ENCODE measurements at regions not wholly inside any gene's neighbourhood (a gene's known extent, or its start where the extent isn't known, plus 50 kb on each side); places are given as distances from the start of the nearest gene placed in this dataset.

DNA sequence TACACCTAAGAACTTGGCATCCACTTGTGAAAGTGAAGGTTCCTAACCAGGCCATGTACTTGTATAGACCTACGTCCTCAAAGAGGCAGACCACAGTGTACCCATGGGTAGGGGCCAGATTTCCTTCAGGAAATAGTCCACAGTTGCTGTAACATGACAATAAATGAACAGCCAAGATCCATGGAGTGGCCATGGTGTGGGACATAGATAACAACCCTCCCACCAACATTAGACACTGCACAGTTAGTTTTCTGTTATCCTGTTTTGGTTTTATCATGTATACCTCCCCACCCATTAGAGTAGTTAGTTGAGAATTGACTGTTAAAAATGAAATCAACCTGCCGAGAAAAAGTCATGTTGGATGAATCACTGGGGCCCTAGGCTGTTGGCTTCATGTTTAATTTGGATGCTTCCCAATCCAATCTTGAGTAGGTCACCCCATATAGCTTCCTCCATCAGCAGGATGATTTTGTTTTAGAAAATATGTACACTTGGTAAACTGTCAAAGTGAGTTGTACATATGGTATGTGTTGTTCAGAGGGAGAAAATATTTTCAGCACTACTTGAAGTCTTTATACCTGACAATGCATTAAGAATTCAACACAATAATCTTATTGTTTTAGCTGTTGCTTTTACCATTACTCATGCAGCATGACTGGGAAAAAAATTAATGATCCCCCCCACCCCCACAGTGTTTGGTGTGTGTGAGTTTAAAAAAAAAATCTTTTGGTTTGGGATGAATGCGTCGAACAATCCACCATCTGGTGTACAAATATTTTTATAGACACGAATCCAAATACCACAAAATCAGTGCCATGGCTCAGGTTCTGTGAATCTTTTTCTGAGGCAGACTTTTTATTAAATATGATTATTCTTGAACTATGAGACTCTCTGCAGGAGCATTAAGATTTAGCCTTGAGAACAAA is 88.3 kb upstream of the ARHGAP29 start:
- DNase-seq: no peak

DNA sequence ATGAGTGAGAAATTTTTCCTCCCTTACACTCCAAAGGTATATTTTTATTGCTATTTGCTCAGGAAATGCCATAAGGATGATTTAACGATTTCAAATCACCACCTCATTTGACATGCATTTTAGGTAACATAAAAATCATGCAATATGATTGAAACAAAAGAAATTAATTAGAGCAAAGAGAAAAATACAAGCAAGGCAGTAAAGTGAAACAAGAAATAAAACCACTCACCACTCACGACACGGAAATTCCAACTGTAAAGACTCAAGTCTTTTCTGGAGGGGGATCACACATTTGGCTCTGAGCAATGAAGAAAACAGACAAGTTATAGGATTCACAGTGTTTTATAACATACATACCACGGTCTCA is 86.8 kb upstream of the ARHGAP29 start:
- DNase-seq: no peak

DNA sequence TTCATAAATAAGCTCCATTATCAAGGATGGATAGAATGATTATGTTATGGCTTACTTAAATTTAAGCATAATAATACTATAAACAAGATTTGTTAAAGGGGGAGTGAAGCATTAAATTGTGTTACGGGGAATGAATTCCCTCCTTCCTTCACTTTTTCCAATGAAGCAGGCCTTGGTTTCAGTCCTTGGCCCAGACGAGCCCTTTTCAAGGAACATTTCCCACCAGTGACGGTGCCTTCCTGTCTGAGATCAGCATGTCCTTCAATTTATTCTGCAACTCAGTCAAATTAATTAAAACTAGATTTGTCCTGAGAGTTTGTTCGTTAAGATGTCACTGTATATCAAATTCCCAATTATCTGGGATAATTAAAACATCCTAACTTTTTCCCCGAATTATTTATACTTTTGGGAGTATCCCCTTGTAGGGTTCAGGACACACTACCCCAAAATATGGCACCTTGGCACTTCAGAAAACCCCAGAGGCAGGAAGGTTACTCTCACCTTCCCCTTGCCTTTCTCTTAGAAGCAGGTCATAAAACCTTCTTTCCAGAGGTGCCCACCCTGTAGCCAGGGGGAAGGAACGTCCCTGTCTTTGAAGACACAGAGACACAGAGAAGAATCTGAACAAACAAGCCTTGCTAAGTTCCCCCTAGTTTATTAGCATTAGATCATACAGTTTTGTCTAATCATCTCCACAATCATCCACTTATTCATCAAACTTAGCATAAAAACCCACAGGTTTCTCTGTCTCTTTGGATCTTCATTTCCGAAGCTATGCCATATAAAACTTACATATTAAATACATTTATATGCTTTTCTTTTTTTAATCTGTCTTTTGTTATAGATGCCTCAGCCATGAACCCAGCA is 86.2 kb upstream of the ARHGAP29 start:
- DNase-seq: no peak

GRCh38 chr1:94322696-94323095 is 85.3 kb upstream of the ARHGAP29 start:
- no peak for DNase-seq

- DNase-seq: no peak
Measured at GRCh38 chr1:94321662-94322061, 84.3 kb upstream of the ARHGAP29 start.

DNA sequence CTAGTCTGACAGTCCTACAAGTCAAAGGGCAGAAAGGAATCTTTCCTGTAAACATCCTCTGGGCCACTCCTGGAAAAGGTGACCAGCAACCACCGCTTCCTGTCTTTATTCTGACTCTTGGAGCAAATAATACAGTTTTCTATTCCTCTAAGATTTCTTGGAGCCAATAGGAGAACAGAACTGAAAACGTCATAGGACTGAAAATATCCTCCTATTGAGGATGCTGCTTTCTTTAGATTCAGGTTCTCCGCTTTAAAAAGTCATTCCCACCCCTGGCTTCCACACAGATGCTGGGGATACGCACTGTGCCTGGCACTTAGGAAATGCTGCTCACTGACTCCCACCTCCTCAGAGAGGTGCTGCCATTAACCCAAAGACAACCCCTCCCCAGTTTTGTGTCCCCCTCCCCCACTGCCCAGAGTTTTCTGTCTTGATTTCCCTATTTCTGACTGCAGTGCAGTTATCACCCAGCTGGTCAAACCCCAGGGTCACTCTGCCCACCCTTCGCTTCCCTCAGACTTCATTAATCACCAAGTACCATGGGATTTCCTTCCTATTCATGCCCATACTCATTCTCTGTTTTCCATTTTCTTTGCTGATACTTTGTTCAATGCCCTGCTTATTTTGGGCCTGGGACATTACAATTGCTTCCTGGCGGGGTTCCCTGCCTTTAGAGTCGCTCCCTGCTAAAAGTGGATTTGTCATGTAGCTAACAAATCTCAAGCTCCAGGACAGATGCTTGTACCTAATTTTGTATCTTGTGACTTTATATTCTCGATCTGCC is 82.1 kb upstream of the ARHGAP29 start:
- no peak for DNase-seq

DNA sequence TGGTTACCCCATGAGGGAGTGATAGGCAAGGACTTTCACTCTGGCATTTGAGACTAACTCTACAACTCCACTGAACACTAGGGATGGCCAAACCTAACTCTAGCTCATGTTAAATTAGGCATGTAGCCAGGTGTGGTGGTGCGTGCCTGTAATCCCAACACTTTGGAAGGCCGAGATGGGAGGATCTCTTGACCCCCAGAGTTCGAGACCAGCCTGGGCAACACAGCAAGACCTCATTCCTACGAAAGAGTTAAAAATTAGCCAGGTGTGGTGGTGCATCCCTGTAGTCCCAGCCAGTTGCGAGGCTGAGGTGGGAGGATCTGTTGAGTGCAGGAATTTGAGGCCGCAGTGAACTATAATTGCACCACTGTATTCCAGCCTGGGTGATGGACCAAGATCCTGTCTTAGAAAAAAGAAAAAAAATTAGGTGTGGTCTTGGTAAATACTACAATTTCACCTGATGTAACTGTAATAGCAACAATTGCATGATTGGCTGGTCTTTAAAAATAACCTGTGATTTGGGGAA is 81.2 kb upstream of the ARHGAP29 start:
- no peak for DNase-seq

DNA sequence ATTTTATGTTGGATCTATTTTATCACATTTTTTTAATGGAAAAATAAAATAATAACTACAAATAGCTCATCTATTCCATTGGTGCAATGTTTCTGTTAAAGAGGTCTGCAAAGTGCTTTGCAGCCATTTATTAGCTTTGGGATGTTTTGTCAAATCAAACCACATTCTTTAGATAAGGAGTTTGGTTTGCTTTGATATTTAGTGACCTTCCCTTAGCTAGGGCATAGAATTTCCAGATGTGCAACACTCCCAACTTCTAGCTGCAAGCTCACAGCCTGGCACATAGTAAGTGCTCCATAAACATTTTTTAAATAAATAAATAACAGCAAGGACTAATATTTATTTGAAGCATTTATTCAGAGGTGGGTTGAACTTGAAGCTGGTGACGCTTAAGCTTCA is 80.4 kb upstream of the ARHGAP29 start:
- DNase-seq: no peak

GRCh38 chr1:94316836-94317789 is 79.7 kb upstream of the ARHGAP29 start:
- no peak for DNase-seq

- DNase-seq: no peak
Measured at GRCh38 chr1:94316183-94316582, 78.8 kb upstream of the ARHGAP29 start.

- DNase-seq: no peak
Measured at GRCh38 chr1:94315552-94316116, 78.2 kb upstream of the ARHGAP29 start.

DNA sequence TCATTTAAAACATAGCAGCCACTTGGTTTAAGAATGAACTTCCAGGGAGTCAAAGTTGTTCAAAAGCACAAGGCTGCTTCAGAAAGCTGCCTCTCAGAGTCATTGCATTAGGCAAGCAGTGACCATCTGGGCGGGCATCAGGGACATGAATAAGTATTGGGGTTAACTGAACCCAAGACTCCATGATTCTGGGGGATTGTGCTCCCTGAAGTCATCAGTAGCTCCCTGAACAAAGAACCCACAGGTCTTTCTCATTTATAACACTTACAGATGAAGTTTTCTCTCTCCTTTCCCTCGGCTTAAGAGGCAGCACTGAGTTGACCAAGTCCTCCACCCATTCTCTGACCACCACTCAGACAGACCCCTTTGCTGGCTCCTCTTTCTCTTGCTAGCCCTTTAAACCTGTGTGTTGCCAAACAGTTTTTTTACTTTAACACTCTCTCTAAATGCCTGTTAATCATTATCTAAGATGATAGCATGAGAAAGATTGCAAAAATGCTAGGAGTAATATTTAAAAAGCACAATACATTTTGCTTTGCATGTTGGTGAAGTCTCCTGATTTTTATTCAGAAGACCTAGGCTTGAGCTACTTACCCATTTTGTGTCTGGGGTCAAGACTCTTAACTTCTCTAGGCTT is 77.0 kb upstream of the ARHGAP29 start:
- no peak for DNase-seq

GRCh38 chr1:94310570-94311270 is 73.3 kb upstream of the ARHGAP29 start:
- DNase-seq: no peak

GRCh38 chr1:94309829-94310569 is 72.6 kb upstream of the ARHGAP29 start:
- DNase-seq: no peak

GRCh38 chr1:94309216-94309615 is 71.8 kb upstream of the ARHGAP29 start:
- no peak for DNase-seq

- DNase-seq: no peak
Measured at GRCh38 chr1:94306521-94306920, 69.1 kb upstream of the ARHGAP29 start.

DNA sequence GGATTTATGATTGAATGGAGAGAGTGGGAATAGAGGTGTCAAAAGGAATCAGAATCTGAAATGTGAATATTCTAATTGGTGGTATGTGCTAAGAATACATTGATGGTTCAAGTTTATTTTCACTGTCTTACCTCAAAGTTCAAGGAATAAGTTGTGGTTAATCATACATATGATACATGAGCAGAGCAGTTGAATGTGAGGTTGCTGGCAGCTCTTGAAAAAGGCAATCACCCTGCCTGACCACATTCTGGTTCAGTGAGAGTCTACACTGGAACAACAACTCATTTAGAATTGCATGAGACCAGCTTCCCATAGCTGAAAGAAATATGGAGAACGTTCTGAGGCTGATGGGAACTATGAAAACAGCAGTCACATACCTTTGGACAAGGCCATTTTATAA is 68.3 kb upstream of the ARHGAP29 start:
- DNase-seq: no peak

GRCh38 chr1:94304553-94304952 is 67.2 kb upstream of the ARHGAP29 start:
- DNase-seq: no peak

- no peak for DNase-seq
Measured at GRCh38 chr1:94303005-94303404, 65.6 kb upstream of the ARHGAP29 start.
